GM23248 (cell line): ENCODE measurements at regions not wholly inside any gene's neighbourhood (a gene's known extent, or its start where the extent isn't known, plus 50 kb on each side); places are given as distances from the start of the nearest gene placed in this dataset.

ENCODE experiments used
- DNase-seq: peaks from one replicate; pipeline ENCODE4 v3.0.0-alpha.2; 2015
- H2AFZ ChIP-seq: fragments of 200-600 bp; sonication (generic); 2 replicates; pipeline ENCODE4 v1.6.1; 2016; ENCODE audit warnings: antibody characterized with exemption
- H3F3A ChIP-seq: fragments of 200-600 bp; sonication (generic); 2 replicates; pipeline ENCODE4 v1.6.1; 2016; ENCODE audit warnings: mild to moderate bottlenecking, antibody characterized with exemption, mixed run types; ENCODE audit not compliant: insufficient read depth
- H3K27ac ChIP-seq: fragments of 200-600 bp; sonication (generic); 2 replicates; pipeline ENCODE4 v1.5.1; 2016; ENCODE audit warnings: mild to moderate bottlenecking
- H3K27me3 ChIP-seq: fragments of 200-600 bp; sonication (generic); replicated peaks from 2 replicates; pipeline ENCODE4 v1.6.1; 2016; ENCODE audit warnings: mild to moderate bottlenecking; ENCODE audit not compliant: insufficient read depth
- H3K36me3 ChIP-seq: fragments of 200-600 bp; sonication (generic); 2 replicates; pipeline ENCODE4 v1.6.1; 2016; ENCODE audit warnings: low read depth, mild to moderate bottlenecking
- H3K4me1 ChIP-seq: fragments of 200-600 bp; sonication (generic); 2 replicates; pipeline ENCODE4 v1.6.1; 2016; ENCODE audit warnings: mild to moderate bottlenecking; ENCODE audit not compliant: insufficient read depth
- H3K4me2 ChIP-seq: fragments of 200-600 bp; sonication (generic); one replicate; pipeline ENCODE4 v1.6.1; 2016; ENCODE audit warnings: mild to moderate bottlenecking; ENCODE audit not compliant: unreplicated experiment
- H3K4me3 ChIP-seq: fragments of 200-600 bp; sonication (generic); 2 replicates; pipeline ENCODE4 v1.5.1; 2016; ENCODE audit warnings: mild to moderate bottlenecking
- H3K79me2 ChIP-seq: fragments of 200-600 bp; sonication (generic); 2 replicates; pipeline ENCODE4 v1.6.1; 2016; ENCODE audit warnings: mild to moderate bottlenecking; ENCODE audit not compliant: insufficient read depth
- H3K9ac ChIP-seq: fragments of 200-600 bp; sonication (generic); 2 replicates; pipeline ENCODE4 v1.6.1; 2016; ENCODE audit warnings: mild to moderate bottlenecking
- H3K9me2 ChIP-seq: fragments of 200-600 bp; sonication (generic); 2 replicates; pipeline ENCODE4 v1.6.1; 2016; ENCODE audit warnings: mixed run types, mild to moderate bottlenecking, moderate library complexity; ENCODE audit not compliant: insufficient read depth
- H3K9me3 ChIP-seq: fragments of 200-600 bp; sonication (generic); one replicate; pipeline ENCODE4 v1.6.1; 2017; ENCODE audit warnings: low read depth
- H4K20me1 ChIP-seq: fragments of 200-600 bp; sonication (generic); 2 replicates; pipeline ENCODE4 v1.6.0; 2016; ENCODE audit not compliant: insufficient read depth
- EZH2 ChIP-seq: fragments of 200-600 bp; sonication (generic); IDR thresholded peaks from 2 replicates; pipeline ENCODE4 v1.6.1; 2018; ENCODE audit warnings: antibody characterized with exemption, mild to moderate bottlenecking; ENCODE audit not compliant: insufficient read depth, poor library complexity, severe bottlenecking
- EZH2phosphoT487 ChIP-seq: fragments of 200-600 bp; sonication (generic); IDR thresholded peaks from 2 replicates; pipeline ENCODE4 v1.6.1; 2018; ENCODE audit warnings: antibody characterized with exemption, moderate library complexity, mild to moderate bottlenecking, low read depth; ENCODE audit not compliant: insufficient read depth
- WGBS, 2 experiments: methylation state at CpG; one replicate each; pipeline ENCODE4 v1.1.6; 2015 to 2017; ENCODE audit warnings: low lambda C conversion rate in 2 of 2, low coverage in 1 of 2; ENCODE audit errors: missing lambda C conversion rate in 2 of 2; 5-methylcytosine and 5-hydroxymethylcytosine counted together
- in situ Hi-C: fragments of 300-500 bp; cut with MboI; formaldehyde crosslinking; loops from 2 replicates; pipeline ENCODE4 v1.15.0; 2020

GRCh38 chr3:106413683-106414082 lies 544.9 kb upstream of the CBLB start:
- no peaks in the 10 kb centered on the region for H4K20me1 ChIP-seq
- H3K9me2 ChIP-seq: no peaks in the 10 kb centered on the region
- H3K79me2 ChIP-seq: no peaks in the 10 kb centered on the region
- H3K4me2 ChIP-seq: no peak overlapping the region
- in situ Hi-C loops: no loop called here
- DNase-seq: no peak
- H3K27ac ChIP-seq: no peak overlapping the region
- H2AFZ ChIP-seq: no peak overlapping the region
- 65 to 66% methylated on average over 2 of the region's 2 CpGs for WGBS, 2 experiments
- no peaks in the 10 kb centered on the region for H3K9me3 ChIP-seq
- no peak overlapping the region for H3K9ac ChIP-seq
- H3K36me3 ChIP-seq: no peaks in the 10 kb centered on the region
- TF ChIP-seq EZH2: no peak
- TF ChIP-seq EZH2phosphoT487: no peak
- H3K27me3 ChIP-seq: no peaks in the 10 kb centered on the region
- no peak overlapping the region for H3K4me3 ChIP-seq
- H3F3A ChIP-seq: no peaks in the 10 kb centered on the region
- no peaks in the 10 kb centered on the region for H3K4me1 ChIP-seq

- TF ChIP-seq EZH2 (no peak), EZH2phosphoT487 (no peak)
- in situ Hi-C loops: no loop called here
- Histone ChIP-seq H2AFZ (no peak overlapping the region), H3K9ac (no peak overlapping the region), H3K4me1 (peaks cover 17% of the 10 kb centered on the region), H3K9me3 (no peaks in the 10 kb centered on the region), H3K9me2 (no peaks in the 10 kb centered on the region), H4K20me1 (no peaks in the 10 kb centered on the region), H3K4me2 (no peak overlapping the region), H3K27me3 (no peaks in the 10 kb centered on the region), H3K36me3 (no peaks in the 10 kb centered on the region), H3K4me3 (no peak overlapping the region), H3K27ac (no peak overlapping the region), H3K79me2 (no peaks in the 10 kb centered on the region), H3F3A (peaks cover 10% of the 10 kb centered on the region; the same call in 1 of the 2 replicates)
- 64 to 72% methylated on average over 2 of the region's 2 CpGs for WGBS, 2 experiments
- no peak for DNase-seq
Observed at GRCh38 chr3:106420628-106421027, 551.8 kb upstream of the CBLB start.

- H3F3A ChIP-seq: peaks cover 10% of the 10 kb centered on the region; the same call in 1 of the 2 replicates
- H3K4me3 ChIP-seq: no peak overlapping the region
- WGBS, 2 experiments: 81 to 94% methylated on average over 1 of the region's 1 CpG
- no peaks in the 10 kb centered on the region for H4K20me1 ChIP-seq
- no peak overlapping the region for H2AFZ ChIP-seq
- DNase-seq: no peak
- in situ Hi-C loops: no loop called here
- H3K4me1 ChIP-seq: peaks cover 21% of the 10 kb centered on the region
- H3K9me3 ChIP-seq: no peaks in the 10 kb centered on the region
- no peak overlapping the region for H3K9ac ChIP-seq
- H3K9me2 ChIP-seq: no peaks in the 10 kb centered on the region
- H3K27me3 ChIP-seq: no peaks in the 10 kb centered on the region
- H3K4me2 ChIP-seq: no peak overlapping the region
- no peak overlapping the region for H3K27ac ChIP-seq
- no peaks in the 10 kb centered on the region for H3K79me2 ChIP-seq
- no peak for TF ChIP-seq EZH2phosphoT487
- no peak for TF ChIP-seq EZH2
- no peaks in the 10 kb centered on the region for H3K36me3 ChIP-seq
Observed at GRCh38 chr3:106421426-106421825, 552.6 kb upstream of the CBLB start.

- no peaks in the 10 kb centered on the region for H3K36me3 ChIP-seq
- no peak overlapping the region for H3K27ac ChIP-seq
- H3K4me3 ChIP-seq: no peak overlapping the region
- H3K9me2 ChIP-seq: no peaks in the 10 kb centered on the region
- no peak overlapping the region for H3K4me2 ChIP-seq
- no peaks in the 10 kb centered on the region for H3K27me3 ChIP-seq
- H3K79me2 ChIP-seq: no peaks in the 10 kb centered on the region
- H2AFZ ChIP-seq: no peak overlapping the region
- H3K9ac ChIP-seq: no peak overlapping the region
- peaks cover 21% of the 10 kb centered on the region for H3K4me1 ChIP-seq
- peaks cover 10% of the 10 kb centered on the region; the same call in 1 of the 2 replicates for H3F3A ChIP-seq
- no peaks in the 10 kb centered on the region for H4K20me1 ChIP-seq
- peak; percentile 36 for DNase-seq
- TF ChIP-seq EZH2phosphoT487 (no peak), EZH2 (no peak)
- H3K9me3 ChIP-seq: no peaks in the 10 kb centered on the region
- in situ Hi-C loops: no loop called here
Observed at GRCh38 chr3:106421909-106422308, 553.1 kb upstream of the CBLB start.
